IMR-90 (cell line): ENCODE measurements at regions not wholly inside any gene's neighbourhood (a gene's known extent, or its start where the extent isn't known, plus 50 kb on each side); places are given as distances from the start of the nearest gene placed in this dataset.

ENCODE experiments used
- ATAC-seq: fragments of 200-7000 bp; cut with Tn5 transposase; 2 replicates; pipeline ENCODE4 v1.9.1; 2020; ENCODE audit warnings: low read depth, mild to moderate bottlenecking, moderate library complexity
- BruUV-seq: library from RNA; stranded (reverse); fragments of 400-500 nt; replicated peaks from 2 replicates; lab custom pipeline; 2021; lab: Mats Ljungman, UMichigan
- CTCF ChIA-PET: fragments of 300-600 bp; formaldehyde crosslinking; extraction: SDS; loops from one replicate; lab custom pipeline; 2021; ENCODE audit warnings: antibody characterized with exemption; lab: Yijun Ruan, JAX
- POLR2A ChIA-PET: fragments of 300-600 bp; sonication (Branson Sonifier 250); formaldehyde crosslinking; loops from one replicate; lab custom pipeline; 2022; ENCODE audit warnings: antibody characterized with exemption; ENCODE audit not compliant: unreplicated experiment; lab: Charles Lee
- DNase-seq: peaks from one replicate; pipeline ENCODE4 v3.0.0; 2013
- H2AFZ ChIP-seq: replicated peaks from 2 replicates; pipeline ENCODE3; 2013; ENCODE audit warnings: low read length, mild to moderate bottlenecking; ENCODE audit not compliant: poor library complexity
- H2AK5ac ChIP-seq: 2 replicates; pipeline ENCODE4 v1.6.1; 2013; ENCODE audit warnings: low read depth, low read length, inconsistent platforms
- H2AK9ac ChIP-seq: replicated peaks from 2 replicates; pipeline ENCODE3; 2013; ENCODE audit warnings: mild to moderate bottlenecking, low read depth, low read length, moderate library complexity; ENCODE audit not compliant: poor library complexity
- H2BK120ac ChIP-seq: 2 replicates; pipeline ENCODE4 v1.6.1; 2013; ENCODE audit warnings: low read depth, low read length, inconsistent platforms
- H2BK15ac ChIP-seq: 3 replicates; pipeline ENCODE4 v1.6.1; 2013; ENCODE audit warnings: low read depth, low read length, inconsistent platforms
- H2BK20ac ChIP-seq: 2 replicates; pipeline ENCODE4 v1.6.1; 2013; ENCODE audit warnings: low read depth, mild to moderate bottlenecking, inconsistent platforms, low read length, moderate library complexity
- H2BK5ac ChIP-seq: 2 replicates; pipeline ENCODE4 v1.6.1; 2013; ENCODE audit warnings: mild to moderate bottlenecking, low read depth, low read length, inconsistent platforms; ENCODE audit not compliant: poor library complexity, severe bottlenecking
- H3K14ac ChIP-seq: replicated peaks from 2 replicates; pipeline ENCODE4 v1.6.1; 2013; ENCODE audit warnings: low read depth, low read length, inconsistent platforms
- H3K18ac ChIP-seq: 2 replicates; pipeline ENCODE4 v1.6.1; 2013; ENCODE audit warnings: low read depth, low read length, control low read depth
- H3K23ac ChIP-seq: 2 replicates; pipeline ENCODE4 v1.6.1; 2013; ENCODE audit warnings: low read depth, low read length, inconsistent platforms
- H3K27ac ChIP-seq: 2 replicates; pipeline ENCODE4 v1.5.1; 2013; ENCODE audit warnings: mild to moderate bottlenecking, control low read depth, low read length; ENCODE audit not compliant: insufficient read depth
- H3K27me3 ChIP-seq: 2 replicates; pipeline ENCODE4 v1.6.1; 2013; ENCODE audit warnings: low read length; ENCODE audit not compliant: control insufficient read depth, insufficient read depth
- H3K36me3 ChIP-seq: 2 replicates; pipeline ENCODE4 v1.6.1; 2013; ENCODE audit warnings: low read length, mixed read lengths; ENCODE audit not compliant: control insufficient read depth, insufficient read depth
- H3K4ac ChIP-seq: 2 replicates; pipeline ENCODE4 v1.6.1; 2013; ENCODE audit warnings: low read depth, low read length, inconsistent platforms
- H3K4me1 ChIP-seq: 2 replicates; pipeline ENCODE4 v1.6.1; 2013; ENCODE audit warnings: low read length, mixed read lengths; ENCODE audit not compliant: control insufficient read depth, insufficient read depth
- H3K4me2 ChIP-seq: 2 replicates; pipeline ENCODE4 v1.6.1; 2013; ENCODE audit warnings: low read depth, mild to moderate bottlenecking, control low read depth, low read length, moderate library complexity
- H3K4me3 ChIP-seq: 2 replicates; pipeline ENCODE4 v1.5.1; 2013; ENCODE audit warnings: low read depth, mild to moderate bottlenecking, control low read depth, low read length, moderate library complexity; ENCODE audit not compliant: insufficient read depth
- H3K56ac ChIP-seq: 2 replicates; pipeline ENCODE4 v1.6.1; 2013; ENCODE audit warnings: low read length, inconsistent platforms; ENCODE audit not compliant: insufficient read depth; ENCODE audit errors: extremely low read depth
- H3K79me1 ChIP-seq, 2 experiments: 2 replicates each; pipeline ENCODE4 v1.6.1; 2013; ENCODE audit warnings: low read length in 2 of 2, inconsistent platforms in 1 of 2, low read depth in 1 of 2
- H3K9ac ChIP-seq: 2 replicates; pipeline ENCODE4 v1.6.1; 2013; ENCODE audit warnings: low read depth, low read length, control low read depth
- H3K9me1 ChIP-seq: 2 replicates; pipeline ENCODE4 v1.6.1; 2013; ENCODE audit warnings: low read length, inconsistent platforms; ENCODE audit not compliant: insufficient read depth
- H3K9me3 ChIP-seq: 2 replicates; pipeline ENCODE4 v1.6.1; 2013; ENCODE audit warnings: low read length; ENCODE audit not compliant: control insufficient read depth, insufficient read depth
- H4K20me1 ChIP-seq: 2 replicates; pipeline ENCODE4 v1.6.1; 2013; ENCODE audit warnings: low read length, inconsistent platforms; ENCODE audit not compliant: insufficient read depth
- H4K5ac ChIP-seq: 2 replicates; pipeline ENCODE4 v1.6.1; 2013; ENCODE audit warnings: mild to moderate bottlenecking, low read depth, low read length, control low read depth
- H4K8ac ChIP-seq, 2 experiments: 2 replicates each; pipeline ENCODE4 v1.6.1; 2013; ENCODE audit warnings: low read depth in 2 of 2, low read length in 2 of 2, control low read depth in 1 of 2, inconsistent platforms in 1 of 2
- H4K91ac ChIP-seq: 2 replicates; pipeline ENCODE4 v1.6.1; 2013; ENCODE audit warnings: low read depth, low read length, inconsistent platforms; ENCODE audit not compliant: insufficient read depth
- BHLHE40 ChIP-seq: fragments of 150-350 bp; IDR thresholded peaks from 2 replicates; pipeline ENCODE4 v1.6.1; 2016; ENCODE audit warnings: mild to moderate bottlenecking, low read depth, low read length
- CEBPB ChIP-seq: IDR thresholded peaks from 2 replicates; pipeline ENCODE4 v1.6.1; 2012; ENCODE audit warnings: low read depth, low read length, improper control_type of control experiment
- CTCF ChIP-seq: conservative IDR thresholded peaks from 2 replicates; pipeline ENCODE4 v1.5.1; 2012; ENCODE audit warnings: mild to moderate bottlenecking, low read depth, low read length, improper control_type of control experiment
- MAFK ChIP-seq: IDR thresholded peaks from 2 replicates; pipeline ENCODE4 v1.6.1; 2012; ENCODE audit warnings: low read depth, low read length, improper control_type of control experiment
- MAZ ChIP-seq: IDR thresholded peaks from 2 replicates; pipeline ENCODE4 v1.6.1; 2012; ENCODE audit warnings: low read depth, mild to moderate bottlenecking, low read length, improper control_type of control experiment, moderate library complexity, borderline replicate concordance
- MXI1 ChIP-seq: IDR thresholded peaks from 2 replicates; pipeline ENCODE4 v1.6.1; 2012; ENCODE audit warnings: low read depth, mild to moderate bottlenecking, low read length, moderate library complexity, borderline replicate concordance
- NFE2L2 ChIP-seq: fragments of 150-350 bp; IDR thresholded peaks from 2 replicates; pipeline ENCODE4 v1.6.1; 2016; ENCODE audit warnings: low read depth, mild to moderate bottlenecking, low read length
- POLR2A ChIP-seq: IDR thresholded peaks from 2 replicates; pipeline ENCODE4 v1.6.1; 2012; ENCODE audit warnings: mild to moderate bottlenecking, low read depth, low read length
- RFX5 ChIP-seq: IDR thresholded peaks from 2 replicates; pipeline ENCODE4 v1.8.0; 2012; ENCODE audit warnings: low read depth, mild to moderate bottlenecking, low read length, moderate library complexity
- SMC3 ChIP-seq: fragments of 150-350 bp; IDR thresholded peaks from 2 replicates; pipeline ENCODE4 v1.6.1; 2016; ENCODE audit warnings: low read depth, mild to moderate bottlenecking, antibody characterized with exemption, low read length, moderate library complexity
- WGBS, 2 experiments: methylation state at CpG; one replicate each; pipeline versions ENCODE4 v1.1.5 to v1.1.7; 2013; ENCODE audit warnings: missing lambda C conversion rate in 2 of 2; ENCODE audit not compliant: insufficient read length in 1 of 2; ENCODE audit errors: extremely low coverage in 2 of 2; 5-methylcytosine and 5-hydroxymethylcytosine counted together
- dilution Hi-C: fragments of 300-500 bp; cut with HindIII; formaldehyde crosslinking; loops from one replicate; pipeline ENCODE4 v1.14.3; 2018; ENCODE audit warnings: low sequenced_read_pairs; ENCODE audit not compliant: unreplicated experiment
- in situ Hi-C: fragments of 300-500 bp; cut with MboI; formaldehyde crosslinking; loops from 3 replicates; pipeline ENCODE4 v1.14.3; 2019; ENCODE audit warnings: low sequenced_read_pairs, inconsistent platforms, mixed read lengths
- intact Hi-C: fragments of 100-400 bp; cut with micrococcal nuclease; formaldehyde crosslinking; loops from 2 replicates; pipeline ENCODE4 v1.10.0; 2022
- TF ChIP-seq, protein P1 (sequence below): fragments of 150-350 bp; IDR thresholded peaks from 2 replicates; pipeline ENCODE4 v1.6.1; 2016; ENCODE audit warnings: low read depth, mild to moderate bottlenecking, low read length, moderate library complexity, borderline replicate concordance

DNA sequence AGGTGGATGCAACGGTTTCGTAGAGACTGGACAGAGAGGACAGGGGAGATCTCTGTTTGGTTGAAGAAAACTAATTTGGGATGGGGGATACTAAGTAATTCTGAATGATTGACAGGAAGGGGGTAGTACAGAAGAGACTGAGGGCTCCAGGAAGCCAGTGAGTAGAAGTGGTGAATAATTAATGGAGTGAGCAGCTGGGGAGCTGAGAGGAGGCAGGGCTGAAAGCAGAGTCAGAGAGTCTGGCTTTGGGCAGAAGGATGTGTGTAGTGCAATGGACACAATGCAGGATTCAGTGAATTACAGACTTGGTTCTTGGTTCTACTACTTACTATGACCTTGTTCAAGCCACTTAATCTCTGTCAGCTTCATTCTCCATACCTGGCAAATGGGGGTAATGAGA lies 161.7 kb downstream of the RBMX2 start:
- ChIA-PET POLR2A (no interaction called here), CTCF (no interaction called here)
- Histone ChIP-seq H3K9ac (no peak overlapping the region), H3K18ac (no peak overlapping the region), H2BK120ac (no peak overlapping the region), H3K27me3 (peaks cover 5% of the 10 kb centered on the region; the same call in 1 of the 2 replicates), H2AK5ac (no peak overlapping the region), H2BK20ac (no peak overlapping the region), H2BK15ac (no peak overlapping the region), H4K20me1 (no peaks in the 10 kb centered on the region), H4K5ac (no peak overlapping the region), H3K9me3 (no peaks in the 10 kb centered on the region), H3K4ac (no peak overlapping the region), H3K14ac (no peak overlapping the region), H3K27ac (no peak overlapping the region), H2BK5ac (no peak overlapping the region), H4K91ac (no peak overlapping the region), H3K4me2 (no peak overlapping the region), H3K4me1 (no peaks in the 10 kb centered on the region), H2AK9ac (no peak overlapping the region), H3K56ac (no peak overlapping the region), H3K4me3 (no peak overlapping the region), H3K9me1 (no peaks in the 10 kb centered on the region), H4K8ac (no peak overlapping the region), H2AFZ (no peak overlapping the region), H3K79me1 (no peaks in the 10 kb centered on the region), H3K23ac (no peak overlapping the region), H3K36me3 (no peaks in the 10 kb centered on the region)
- 40% methylated on average over 2 of the region's 2 CpGs; no CpG with 5 or more reads in 1 of the 2 experiments for WGBS, 2 experiments
- no peak for ATAC-seq
- dilution Hi-C loops (no loop called here), intact Hi-C loops (no loop called here), in situ Hi-C loops (no loop called here)
- TF ChIP-seq SMC3: no peak
- no peak for TF ChIP-seq RFX5
- TF ChIP-seq, protein P1, sequence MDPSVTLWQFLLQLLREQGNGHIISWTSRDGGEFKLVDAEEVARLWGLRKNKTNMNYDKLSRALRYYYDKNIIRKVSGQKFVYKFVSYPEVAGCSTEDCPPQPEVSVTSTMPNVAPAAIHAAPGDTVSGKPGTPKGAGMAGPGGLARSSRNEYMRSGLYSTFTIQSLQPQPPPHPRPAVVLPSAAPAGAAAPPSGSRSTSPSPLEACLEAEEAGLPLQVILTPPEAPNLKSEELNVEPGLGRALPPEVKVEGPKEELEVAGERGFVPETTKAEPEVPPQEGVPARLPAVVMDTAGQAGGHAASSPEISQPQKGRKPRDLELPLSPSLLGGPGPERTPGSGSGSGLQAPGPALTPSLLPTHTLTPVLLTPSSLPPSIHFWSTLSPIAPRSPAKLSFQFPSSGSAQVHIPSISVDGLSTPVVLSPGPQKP: no peak
- no peak for TF ChIP-seq MAFK
- TF ChIP-seq CEBPB: no peak
- no peak for TF ChIP-seq CTCF
- TF ChIP-seq POLR2A: no peak
- no peak for TF ChIP-seq MXI1
- no peak for TF ChIP-seq MAZ
- TF ChIP-seq BHLHE40: no peak
- TF ChIP-seq NFE2L2: no peak
- DNase-seq: no peak
- BruUV-seq: no TSS peak
